Ascending aorta (tissue), 2 donors: ENCODE measurements at regions not wholly inside any gene's neighbourhood (a gene's known extent, or its start where the extent isn't known, plus 50 kb on each side); places are given as distances from the start of the nearest gene placed in this dataset.

Source experiments
- DNase-seq, 2 donors: peaks; one replicate each; pipeline ENCODE4 v3.0.0-alpha.2; 2019; ENCODE audit warnings: low spot score in 2 of 2
- H3K27ac ChIP-seq, 2 donors: fragments of 200-600 bp; sonication (generic); one replicate each; pipeline ENCODE4 v1.5.1; 2016 to 2017; ENCODE audit warnings: mild to moderate bottlenecking in 1 of 2
- H3K27me3 ChIP-seq: fragments of 200-600 bp; sonication (generic); one replicate; pipeline ENCODE4 v1.5.1; 2017
- H3K36me3 ChIP-seq, 2 donors: fragments of 200-600 bp; sonication (generic); one replicate each; pipeline ENCODE4 v1.5.1; 2016
- H3K4me1 ChIP-seq, 2 donors: fragments of 200-600 bp; sonication (generic); one replicate each; pipeline ENCODE4 v1.5.1; 2016 to 2017; ENCODE audit warnings: mild to moderate bottlenecking in 1 of 2
- H3K4me3 ChIP-seq, 2 donors: fragments of 200-600 bp; sonication (generic); one replicate each; pipeline ENCODE4 v1.5.1; 2016 to 2017; ENCODE audit warnings: mild to moderate bottlenecking in 1 of 2
- H3K9me3 ChIP-seq, 2 donors: fragments of 200-600 bp; sonication (generic); one replicate each; pipeline ENCODE4 v1.5.1; 2016
- CTCF ChIP-seq, 3 experiments: fragments of 200-600 bp in 2 of 3; fragments of 450-650 bp in 1 of 3; sonication (generic) in 2 of 3; IDR thresholded peaks; one replicate each; pipeline ENCODE4 v1.5.1; 2016 to 2019; ENCODE audit warnings: antibody characterized with exemption in 3 of 3, mild to moderate bottlenecking in 1 of 3, moderate library complexity in 1 of 3
- intact Hi-C: fragments of 100-400 bp; cut with DNase I; formaldehyde crosslinking; loops from one replicate; pipeline ENCODE4 v1.15.1; 2023

DNA sequence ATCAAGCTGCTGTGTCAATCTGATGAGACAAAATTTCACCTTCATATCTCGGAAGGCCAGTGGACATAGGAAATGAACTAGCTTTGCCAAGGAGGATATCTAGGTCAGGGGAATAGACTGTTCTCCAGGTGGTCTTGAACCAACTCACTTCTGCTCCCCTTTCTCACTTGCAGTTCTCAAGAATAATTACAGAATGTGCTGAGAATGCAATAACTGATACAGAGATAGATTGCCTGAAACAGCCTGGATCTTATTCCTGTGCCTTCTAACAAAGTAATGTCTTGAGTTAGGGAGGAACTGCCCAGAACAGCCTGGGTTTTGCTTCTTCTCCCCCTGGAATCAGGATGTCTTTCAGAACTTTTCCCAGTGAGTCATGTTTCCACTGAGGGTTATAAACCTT lies 636.7 kb downstream of the KCNT2 start:
- no peaks in the 10 kb centered on the region for H3K36me3 ChIP-seq
- no peaks in the 10 kb centered on the region for H3K4me1 ChIP-seq
- H3K27ac ChIP-seq = no peak overlapping the region
- intact Hi-C loops = no loop called here
- no peak for TF ChIP-seq CTCF (IDR thresholded peaks at IDR 0.05)
- DNase-seq = no peak
- no peaks in the 10 kb centered on the region for H3K9me3 ChIP-seq
- H3K4me3 ChIP-seq = no peak overlapping the region
- H3K27me3 ChIP-seq = no peaks in the 10 kb centered on the region

DNA sequence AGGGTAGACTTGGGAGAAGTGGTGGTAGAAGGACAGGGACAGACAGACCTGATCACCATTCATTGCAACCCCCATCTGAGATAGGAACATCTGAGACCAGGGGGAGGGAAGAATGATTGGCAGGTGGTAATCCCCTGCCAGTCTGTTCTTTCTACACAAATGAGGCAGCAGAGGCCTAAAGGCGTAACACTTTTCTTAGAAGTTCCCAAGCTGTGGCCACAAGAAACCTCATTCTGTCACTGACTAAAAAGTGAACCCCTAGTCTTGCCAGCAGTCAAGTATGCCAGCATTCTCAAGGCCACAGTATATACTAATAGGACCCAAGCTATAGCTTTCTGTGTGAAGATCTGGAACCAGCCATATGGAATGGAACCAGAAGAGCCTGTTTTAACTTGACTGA lies 638.0 kb downstream of the KCNT2 start:
- Histone ChIP-seq H3K4me3 (no peak overlapping the region), H3K27me3 (no peaks in the 10 kb centered on the region), H3K4me1 (no peaks in the 10 kb centered on the region), H3K9me3 (no peaks in the 10 kb centered on the region), H3K36me3 (no peaks in the 10 kb centered on the region), H3K27ac (no peak overlapping the region)
- intact Hi-C loops = no loop called here
- DNase-seq = no peak
- no peak for TF ChIP-seq CTCF (IDR thresholded peaks at IDR 0.05)

DNA sequence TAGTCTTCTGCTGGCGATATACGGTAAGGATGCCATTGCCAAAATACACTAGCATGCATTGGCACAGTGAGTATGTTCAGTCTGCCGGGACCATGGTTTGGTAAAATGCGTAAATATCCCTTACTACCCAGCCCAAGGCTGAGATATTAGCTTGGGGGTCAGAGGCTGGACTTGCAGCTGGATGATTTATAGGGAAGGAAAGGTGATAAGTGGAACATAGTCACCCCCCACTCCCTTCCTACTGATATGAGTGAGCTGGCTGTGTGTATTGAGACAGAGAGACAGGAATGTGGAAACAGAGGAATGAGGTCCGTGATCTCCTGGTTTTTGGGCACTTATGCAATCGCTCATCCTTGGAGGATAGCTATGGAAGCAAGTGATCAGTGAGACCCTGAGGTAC lies 642.8 kb downstream of the KCNT2 start:
- no peak for TF ChIP-seq CTCF (IDR thresholded peaks at IDR 0.05)
- Histone ChIP-seq H3K27me3 (no peaks in the 10 kb centered on the region), H3K9me3 (no peaks in the 10 kb centered on the region), H3K4me3 (no peak overlapping the region), H3K36me3 (no peaks in the 10 kb centered on the region), H3K27ac (no peak overlapping the region), H3K4me1 (no peaks in the 10 kb centered on the region)
- intact Hi-C loops = no loop called here
- no peak for DNase-seq

GRCh38 chr1:195965036-195965435 lies 643.2 kb downstream of the KCNT2 start:
- no peak for TF ChIP-seq CTCF (IDR thresholded peaks at IDR 0.05)
- Histone ChIP-seq H3K36me3 (no peaks in the 10 kb centered on the region), H3K9me3 (no peaks in the 10 kb centered on the region), H3K4me3 (no peak overlapping the region), H3K27me3 (no peaks in the 10 kb centered on the region), H3K4me1 (no peaks in the 10 kb centered on the region), H3K27ac (no peak overlapping the region)
- no peak for DNase-seq
- intact Hi-C loops = no loop called here

DNA sequence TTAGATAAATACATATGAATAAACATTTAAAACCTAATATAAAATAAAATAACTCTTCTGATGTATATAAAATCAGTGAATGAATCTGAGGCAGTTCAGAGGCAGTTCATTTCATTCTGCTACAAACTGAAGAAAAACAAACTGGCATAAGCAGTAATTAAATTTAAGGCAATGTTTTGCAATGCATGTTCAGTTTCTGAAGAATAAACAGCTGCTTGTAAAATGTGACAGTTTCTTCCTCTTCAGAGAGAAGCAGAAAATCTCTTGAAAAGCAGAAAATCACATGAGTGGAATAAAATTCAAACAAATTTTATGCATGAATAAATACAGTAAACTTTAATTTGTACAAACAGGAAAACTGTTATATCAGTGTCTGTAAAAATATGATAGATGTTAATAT lies 643.7 kb downstream of the KCNT2 start:
- intact Hi-C loops = no loop called here
- no peak overlapping the region for H3K4me3 ChIP-seq
- H3K9me3 ChIP-seq = no peaks in the 10 kb centered on the region
- TF ChIP-seq CTCF (IDR thresholded peaks at IDR 0.05) = no peak
- H3K36me3 ChIP-seq = no peaks in the 10 kb centered on the region
- H3K27ac ChIP-seq = no peak overlapping the region
- no peaks in the 10 kb centered on the region for H3K27me3 ChIP-seq
- no peaks in the 10 kb centered on the region for H3K4me1 ChIP-seq
- no peak for DNase-seq

DNA sequence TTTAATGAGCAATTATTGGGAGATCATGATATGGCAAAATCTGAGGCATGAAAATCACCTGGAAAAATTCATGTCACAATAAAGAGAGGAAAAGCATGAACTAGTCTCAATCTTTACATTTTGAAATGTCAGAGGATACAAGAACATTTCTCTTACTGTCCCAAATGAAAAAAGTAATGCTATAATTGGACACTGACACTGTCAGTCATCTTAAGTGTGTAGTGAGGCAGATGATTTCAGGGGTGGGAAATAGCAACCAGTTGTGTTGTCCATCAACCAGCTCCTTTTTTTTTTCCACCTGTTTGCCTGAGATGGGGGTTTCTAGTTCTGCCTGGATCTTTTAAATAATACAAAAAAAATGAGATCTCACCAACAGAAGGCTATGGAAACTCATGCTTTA lies 646.2 kb downstream of the KCNT2 start:
- Histone ChIP-seq H3K4me1 (no peaks in the 10 kb centered on the region), H3K27me3 (no peaks in the 10 kb centered on the region), H3K36me3 (no peaks in the 10 kb centered on the region), H3K4me3 (no peak overlapping the region), H3K27ac (no peak overlapping the region), H3K9me3 (no peaks in the 10 kb centered on the region)
- intact Hi-C loops = no loop called here
- no peak for DNase-seq
- TF ChIP-seq CTCF (IDR thresholded peaks at IDR 0.05) = no peak
